Breast epithelium (tissue), 4 donors: ENCODE measurements at regions not wholly inside any gene's neighbourhood (a gene's known extent, or its start where the extent isn't known, plus 50 kb on each side); places are given as distances from the start of the nearest gene placed in this dataset.

ENCODE experiments used
- DNase-seq, 2 donors: peaks; one replicate each; pipeline ENCODE4 v3.0.0-alpha.2; 2019; ENCODE audit warnings: low spot score in 2 of 2
- H3K27ac ChIP-seq, 2 donors: fragments of 200-600 bp; sonication (generic) in 1 of 2; one replicate each; pipeline ENCODE4 v1.5.1; 2016 to 2019; ENCODE audit warnings: mild to moderate bottlenecking in 1 of 2
- H3K27me3 ChIP-seq, 2 donors: fragments of 200-600 bp; sonication (generic) in 1 of 2; one replicate each; pipeline versions ENCODE4 v1.5.1 to v1.6.0; 2017 to 2019; ENCODE audit warnings: control low read depth in 1 of 2, mild to moderate bottlenecking in 1 of 2
- H3K36me3 ChIP-seq: fragments of 200-600 bp; one replicate; pipeline ENCODE4 v1.5.1; 2019
- H3K4me1 ChIP-seq, 2 donors: fragments of 200-600 bp; sonication (generic); one replicate each; pipeline ENCODE4 v1.5.1; 2016 to 2019; ENCODE audit warnings: control low read depth in 1 of 2
- H3K4me3 ChIP-seq, 3 donors: fragments of 200-600 bp; sonication (generic); 1 replicate in 2 of 3; 2 replicates in 1 of 3; pipeline ENCODE4 v1.5.1; 2016 to 2019; ENCODE audit warnings: mild to moderate bottlenecking in 3 of 3, moderate library complexity in 2 of 3
- H3K9me3 ChIP-seq, 2 donors: fragments of 200-600 bp; sonication (generic) in 1 of 2; one replicate each; pipeline ENCODE4 v1.5.1; 2016 to 2019; ENCODE audit warnings: control low read depth in 1 of 2
- POLR2A ChIP-seq: fragments of 450-650 bp; IDR thresholded peaks from one replicate; pipeline ENCODE4 v1.6.1; 2016; ENCODE audit warnings: antibody characterized with exemption, mild to moderate bottlenecking, moderate library complexity
- POLR2AphosphoS5 ChIP-seq, 3 donors: sonication (generic); formaldehyde crosslinking; IDR thresholded peaks; one replicate each; pipeline ENCODE4 v1.6.1; 2017; ENCODE audit warnings: antibody characterized with exemption in 3 of 3
- intact Hi-C: fragments of 100-400 bp; cut with DNase I; formaldehyde crosslinking; loops from one replicate; pipeline ENCODE4 v1.15.1; 2023; ENCODE audit warnings: low total_unique reads
- TF ChIP-seq, protein P1 (sequence below), 3 donors: fragments of 450-650 bp; IDR thresholded peaks; one replicate each; pipeline ENCODE4 v1.5.1; 2016 to 2017; ENCODE audit warnings: antibody characterized with exemption in 3 of 3, mild to moderate bottlenecking in 3 of 3, moderate library complexity in 3 of 3

DNA sequence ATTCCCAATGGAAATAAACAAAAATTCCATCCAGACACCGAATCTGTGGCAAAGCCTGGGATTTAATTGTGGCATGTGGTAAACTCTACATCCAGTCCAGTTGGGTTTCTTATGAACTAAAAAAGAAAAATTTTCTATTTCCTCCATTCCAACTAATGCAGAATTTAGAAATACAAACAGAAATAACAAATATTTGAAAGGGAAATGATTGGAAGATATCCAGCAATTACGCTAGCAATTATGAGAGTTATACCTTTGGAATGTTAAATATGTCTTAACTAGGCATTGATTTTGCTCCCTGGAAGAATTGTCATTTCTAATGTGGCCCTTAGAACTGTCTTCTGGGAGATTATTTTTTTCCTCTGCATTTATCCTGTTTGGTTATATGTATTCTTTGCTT, 421.4 kb upstream of the KLHL1 start:
- no peak overlapping the region for H3K27ac ChIP-seq
- intact Hi-C loops = no loop called here
- no peaks in the 10 kb centered on the region for H3K36me3 ChIP-seq
- no peak for DNase-seq
- TF ChIP-seq, protein P1, sequence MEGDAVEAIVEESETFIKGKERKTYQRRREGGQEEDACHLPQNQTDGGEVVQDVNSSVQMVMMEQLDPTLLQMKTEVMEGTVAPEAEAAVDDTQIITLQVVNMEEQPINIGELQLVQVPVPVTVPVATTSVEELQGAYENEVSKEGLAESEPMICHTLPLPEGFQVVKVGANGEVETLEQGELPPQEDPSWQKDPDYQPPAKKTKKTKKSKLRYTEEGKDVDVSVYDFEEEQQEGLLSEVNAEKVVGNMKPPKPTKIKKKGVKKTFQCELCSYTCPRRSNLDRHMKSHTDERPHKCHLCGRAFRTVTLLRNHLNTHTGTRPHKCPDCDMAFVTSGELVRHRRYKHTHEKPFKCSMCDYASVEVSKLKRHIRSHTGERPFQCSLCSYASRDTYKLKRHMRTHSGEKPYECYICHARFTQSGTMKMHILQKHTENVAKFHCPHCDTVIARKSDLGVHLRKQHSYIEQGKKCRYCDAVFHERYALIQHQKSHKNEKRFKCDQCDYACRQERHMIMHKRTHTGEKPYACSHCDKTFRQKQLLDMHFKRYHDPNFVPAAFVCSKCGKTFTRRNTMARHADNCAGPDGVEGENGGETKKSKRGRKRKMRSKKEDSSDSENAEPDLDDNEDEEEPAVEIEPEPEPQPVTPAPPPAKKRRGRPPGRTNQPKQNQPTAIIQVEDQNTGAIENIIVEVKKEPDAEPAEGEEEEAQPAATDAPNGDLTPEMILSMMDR (IDR thresholded peaks at IDR 0.05) = no peak
- TF ChIP-seq POLR2A (no peak), POLR2AphosphoS5 (IDR thresholded peaks at IDR 0.05) (no peak)
- H3K4me1 ChIP-seq = no peaks in the 10 kb centered on the region
- no peaks in the 10 kb centered on the region for H3K27me3 ChIP-seq
- no peaks in the 10 kb centered on the region for H3K9me3 ChIP-seq
- no peak overlapping the region for H3K4me3 ChIP-seq

DNA sequence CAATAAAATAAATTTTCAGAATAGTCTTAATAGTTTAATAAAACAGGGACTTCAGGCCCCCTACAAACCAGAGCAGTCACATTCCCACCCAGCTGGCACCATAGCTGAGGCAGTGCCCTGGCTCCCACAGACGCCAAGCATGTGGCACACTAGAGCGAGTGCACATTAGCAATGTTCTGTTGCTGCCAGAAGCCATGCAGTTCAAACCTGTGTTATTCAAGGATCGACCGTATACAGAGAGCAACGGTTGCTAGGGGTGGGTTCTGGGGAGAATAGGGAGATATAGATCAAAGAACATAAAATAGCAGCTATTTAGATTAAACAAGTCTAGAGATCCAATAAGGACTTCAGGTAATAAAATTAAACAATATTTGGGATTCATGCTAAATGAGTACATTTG, 419.3 kb upstream of the KLHL1 start:
- Histone ChIP-seq H3K27ac (no peak overlapping the region), H3K4me1 (no peaks in the 10 kb centered on the region), H3K9me3 (no peaks in the 10 kb centered on the region), H3K27me3 (no peaks in the 10 kb centered on the region), H3K36me3 (no peaks in the 10 kb centered on the region), H3K4me3 (no peak overlapping the region)
- DNase-seq = no peak
- TF ChIP-seq, protein P1 (IDR thresholded peaks at IDR 0.05) = no peak
- TF ChIP-seq POLR2A (no peak), POLR2AphosphoS5 (IDR thresholded peaks at IDR 0.05) (no peak)
- intact Hi-C loops = no loop called here

DNA sequence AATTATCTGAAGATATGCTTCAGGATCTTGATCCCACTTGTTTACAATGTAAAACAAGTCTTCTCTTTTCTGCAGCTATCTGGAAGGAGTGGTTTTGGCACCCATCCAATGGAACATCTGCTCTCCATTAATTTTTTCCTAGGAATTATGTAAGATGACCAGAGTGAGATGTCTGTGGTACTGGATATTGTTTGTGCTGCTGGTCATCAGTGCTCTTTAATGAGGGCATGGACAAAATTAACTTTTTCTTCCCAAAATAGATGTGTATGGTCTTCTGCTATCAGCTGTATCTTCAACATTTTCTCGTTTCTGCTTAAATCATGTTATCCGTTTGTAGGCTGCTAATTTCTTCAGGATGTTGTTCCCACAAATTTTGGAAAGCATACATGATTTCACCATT, 415.4 kb upstream of the KLHL1 start:
- no peaks in the 10 kb centered on the region for H3K4me1 ChIP-seq

DNA sequence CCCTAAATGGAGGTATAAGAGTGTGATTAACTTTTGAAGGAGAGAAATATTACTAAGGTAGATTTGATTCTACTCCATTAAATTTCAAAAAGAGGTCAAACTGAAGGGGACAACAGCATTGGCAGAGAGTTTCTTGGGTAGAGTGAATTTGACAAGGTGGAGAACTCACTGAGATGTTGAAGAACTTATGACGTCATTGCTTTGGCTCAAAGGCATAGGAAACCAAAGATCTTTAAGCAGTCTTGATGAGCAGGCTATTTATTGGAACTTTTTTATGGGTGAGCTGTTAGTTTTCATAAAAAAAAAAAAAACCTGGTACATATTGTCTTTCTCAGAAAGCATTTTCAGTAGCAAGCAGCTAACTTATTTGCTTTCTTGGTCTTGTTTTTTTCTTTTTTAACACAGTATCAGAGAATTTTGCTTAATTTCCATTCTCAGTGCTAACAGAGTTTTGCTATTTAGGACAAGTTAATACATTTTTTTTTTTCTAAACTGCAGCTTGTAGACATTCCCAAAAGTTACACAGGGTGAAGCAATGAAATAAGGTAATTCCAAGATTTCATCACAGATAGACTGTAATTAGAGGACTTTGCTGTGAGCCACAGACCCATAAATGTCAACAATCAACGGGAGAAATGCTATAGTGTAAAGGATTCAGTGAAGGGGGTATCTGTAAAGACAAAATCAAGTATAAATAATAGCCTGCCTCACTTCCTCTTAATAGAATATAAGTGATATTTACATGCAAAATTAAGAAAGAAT, 412.2 kb upstream of the KLHL1 start:
- no peaks in the 10 kb centered on the region for H3K27me3 ChIP-seq
- H3K36me3 ChIP-seq = no peaks in the 10 kb centered on the region
- H3K4me3 ChIP-seq = no peak overlapping the region
- intact Hi-C loops = no loop called here
- no peak for TF ChIP-seq POLR2AphosphoS5 (IDR thresholded peaks at IDR 0.05)
- TF ChIP-seq POLR2A = no peak
- TF ChIP-seq, protein P1 (IDR thresholded peaks at IDR 0.05) = no peak
- DNase-seq = no peak
- H3K27ac ChIP-seq = no peak overlapping the region
- no peaks in the 10 kb centered on the region for H3K4me1 ChIP-seq
- no peaks in the 10 kb centered on the region for H3K9me3 ChIP-seq

More for the DNA sequence above, 415.4 kb upstream of the KLHL1 start:
- Histone ChIP-seq H3K27me3 (no peaks in the 10 kb centered on the region), H3K9me3 (no peaks in the 10 kb centered on the region), H3K36me3 (no peaks in the 10 kb centered on the region), H3K4me3 (no peak overlapping the region), H3K27ac (no peak overlapping the region)
- intact Hi-C loops = no loop called here
- no peak for TF ChIP-seq POLR2AphosphoS5 (IDR thresholded peaks at IDR 0.05)
- no peak for DNase-seq

DNA sequence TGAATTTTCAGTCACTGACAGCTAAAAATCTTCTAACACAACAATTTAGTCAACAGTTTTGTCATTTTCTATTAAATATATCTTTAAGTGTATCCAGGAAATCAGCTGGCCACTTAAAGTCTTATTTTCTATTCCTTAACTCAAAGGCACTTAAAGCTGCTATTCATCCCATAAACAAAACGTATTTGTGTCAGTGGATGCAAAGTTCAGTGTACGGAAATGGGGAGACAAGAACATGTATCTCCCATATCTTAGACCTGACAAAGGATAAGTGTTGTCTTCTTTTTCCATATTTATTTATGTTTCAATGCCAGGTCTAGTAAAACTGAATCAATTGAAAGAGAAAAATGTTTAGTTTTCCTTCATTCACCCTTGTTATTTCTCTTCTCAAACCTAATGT, 409.8 kb upstream of the KLHL1 start:
- TF ChIP-seq, protein P1 (IDR thresholded peaks at IDR 0.05) = no peak
- TF ChIP-seq POLR2A = no peak
- TF ChIP-seq POLR2AphosphoS5 (IDR thresholded peaks at IDR 0.05) = no peak
- H3K27ac ChIP-seq = no peak overlapping the region
- no peak overlapping the region for H3K4me3 ChIP-seq
- no peaks in the 10 kb centered on the region for H3K4me1 ChIP-seq
- no peaks in the 10 kb centered on the region for H3K9me3 ChIP-seq
- H3K27me3 ChIP-seq = no peaks in the 10 kb centered on the region
- intact Hi-C loops = no loop called here
- no peak for DNase-seq
- H3K36me3 ChIP-seq = no peaks in the 10 kb centered on the region
